SK-N-SH (cell line): ENCODE measurements at regions not wholly inside any gene's neighbourhood (a gene's known extent, or its start where the extent isn't known, plus 50 kb on each side); places are given as distances from the start of the nearest gene placed in this dataset.

ENCODE experiments used
- POLR2AphosphoS5 ChIP-seq: IDR thresholded peaks from 2 replicates; pipeline ENCODE4 v1.6.1; 2012; ENCODE audit warnings: low read depth, low read length
- RAD21 ChIP-seq: IDR thresholded peaks from 2 replicates; pipeline ENCODE4 v1.6.1; 2012; ENCODE audit warnings: mild to moderate bottlenecking, low read length
- RFX5 ChIP-seq: IDR thresholded peaks from 2 replicates; pipeline ENCODE4 v1.6.1; 2012; ENCODE audit warnings: mild to moderate bottlenecking, improper control_type of control experiment, low read length
- TAF1 ChIP-seq: IDR thresholded peaks from 2 replicates; pipeline ENCODE4 v1.6.1; 2012; ENCODE audit warnings: low read depth, mild to moderate bottlenecking, low read length, moderate library complexity, borderline replicate concordance
- TEAD4 ChIP-seq: IDR thresholded peaks from 2 replicates; pipeline ENCODE4 v1.4.0; 2012; ENCODE audit warnings: mild to moderate bottlenecking, borderline replicate concordance; ENCODE audit not compliant: insufficient read depth
- TF ChIP-seq, protein P1 (sequence below): fragments of 200-600 bp; sonication (generic); IDR thresholded peaks from 2 replicates; pipeline ENCODE4 v1.6.1; 2017; ENCODE audit warnings: antibody characterized with exemption, mild to moderate bottlenecking, moderate library complexity

DNA sequence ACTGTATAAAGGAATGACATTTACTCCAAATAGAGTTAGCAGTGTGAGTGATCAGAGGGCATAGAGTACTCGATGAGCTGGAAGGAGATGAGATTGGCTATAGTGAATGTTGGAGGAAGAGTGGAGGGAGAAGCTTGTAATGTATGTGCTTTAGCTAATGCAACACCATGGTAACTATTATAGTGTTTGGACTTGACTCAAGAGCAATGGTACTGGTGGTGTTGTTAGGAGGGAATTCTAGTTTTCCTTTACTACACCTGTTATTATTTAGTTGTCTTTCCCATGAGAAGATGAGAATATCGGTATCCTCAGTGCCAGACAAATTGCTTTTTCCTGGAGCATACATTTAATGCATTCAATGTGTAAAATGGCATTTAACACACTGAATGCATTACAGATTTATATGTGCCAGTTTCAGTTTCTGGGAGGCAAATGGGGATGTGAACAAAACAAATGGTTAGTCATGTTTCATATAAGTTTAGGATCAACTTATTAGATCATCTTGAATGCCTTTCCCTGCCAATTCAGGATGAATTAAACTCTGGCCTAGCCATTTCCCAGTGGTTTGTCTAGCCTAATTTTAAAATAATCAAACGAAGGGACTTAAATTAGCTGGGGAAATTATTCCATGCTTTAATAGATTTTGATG lies 291.1 kb upstream of the ADAMTS5 start:
- TF ChIP-seq, protein P1, sequence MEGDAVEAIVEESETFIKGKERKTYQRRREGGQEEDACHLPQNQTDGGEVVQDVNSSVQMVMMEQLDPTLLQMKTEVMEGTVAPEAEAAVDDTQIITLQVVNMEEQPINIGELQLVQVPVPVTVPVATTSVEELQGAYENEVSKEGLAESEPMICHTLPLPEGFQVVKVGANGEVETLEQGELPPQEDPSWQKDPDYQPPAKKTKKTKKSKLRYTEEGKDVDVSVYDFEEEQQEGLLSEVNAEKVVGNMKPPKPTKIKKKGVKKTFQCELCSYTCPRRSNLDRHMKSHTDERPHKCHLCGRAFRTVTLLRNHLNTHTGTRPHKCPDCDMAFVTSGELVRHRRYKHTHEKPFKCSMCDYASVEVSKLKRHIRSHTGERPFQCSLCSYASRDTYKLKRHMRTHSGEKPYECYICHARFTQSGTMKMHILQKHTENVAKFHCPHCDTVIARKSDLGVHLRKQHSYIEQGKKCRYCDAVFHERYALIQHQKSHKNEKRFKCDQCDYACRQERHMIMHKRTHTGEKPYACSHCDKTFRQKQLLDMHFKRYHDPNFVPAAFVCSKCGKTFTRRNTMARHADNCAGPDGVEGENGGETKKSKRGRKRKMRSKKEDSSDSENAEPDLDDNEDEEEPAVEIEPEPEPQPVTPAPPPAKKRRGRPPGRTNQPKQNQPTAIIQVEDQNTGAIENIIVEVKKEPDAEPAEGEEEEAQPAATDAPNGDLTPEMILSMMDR, result no peak
- no peak for TF ChIP-seq RAD21
- TF ChIP-seq TEAD4, result 0 out of 2 replicates have a peak, but pooled peaks have one; percentile 15
- no peak for TF ChIP-seq RFX5
- TF ChIP-seq POLR2AphosphoS5, result no peak
- TF ChIP-seq TAF1, result no peak
